ENCODE measurements at regions not wholly inside any gene's neighbourhood (a gene's known extent, or its start where the extent isn't known, plus 50 kb on each side); places are given as distances from the start of the nearest gene placed in this dataset.

- Histone ChIP-seq H3K4me1 (ENCODE audit: insufficient read depth, low read length, poor library complexity, severe bottlenecking) (peaks cover 11% of the 10 kb centered on the region), H3K27ac (ENCODE audit: low read depth, low read length, poor library complexity, severe bottlenecking) (no peak overlapping the region), H3K9me3 (ENCODE audit: low read depth, low read length, poor library complexity, severe bottlenecking) (peaks cover 5% of the 10 kb centered on the region), H3K27me3 (replicated peaks; ENCODE audit: insufficient read depth, low read depth, low read length, poor library complexity) (no peaks in the 10 kb centered on the region), H3K36me3 (ENCODE audit: insufficient read depth, low read length, poor library complexity, severe bottlenecking) (no peaks in the 10 kb centered on the region), H3K4me3 (ENCODE audit: low read depth, low read length, poor library complexity, severe bottlenecking) (no peak overlapping the region)
- CTCF ChIA-PET = no interaction called here
- peak; percentile 63 for DNase-seq (ENCODE audit: low spot score)
- POLR2A ChIA-PET (ENCODE audit: low non-redundant PET) = no interaction called here
- intact Hi-C loops (cut with micrococcal nuclease; ENCODE audit: unreplicated experiment) = no loop called here
- no TSS peak for BruUV-seq (replicated peaks)
- TF ChIP-seq CTCF (conservative IDR thresholded peaks at IDR 0.05; ENCODE audit: low read depth, low read length) (no peak), EZH2 (IDR thresholded peaks at IDR 0.05; ENCODE audit: borderline replicate concordance, low read depth, low read length, poor library complexity, severe bottlenecking) (no peak)
Measured at GRCh38 chr5:104372376-104372775, 809.8 kb upstream of the NUDT12 start.

- no peaks in the 10 kb centered on the region for H3K27me3 ChIP-seq (replicated peaks; ENCODE audit: insufficient read depth, low read depth, low read length, poor library complexity)
- TF ChIP-seq EZH2 (IDR thresholded peaks at IDR 0.05; ENCODE audit: borderline replicate concordance, low read depth, low read length, poor library complexity, severe bottlenecking) (no peak), CTCF (conservative IDR thresholded peaks at IDR 0.05; ENCODE audit: low read depth, low read length) (no peak)
- no TSS peak for BruUV-seq (replicated peaks)
- no peak overlapping the region for H3K27ac ChIP-seq (ENCODE audit: low read depth, low read length, poor library complexity, severe bottlenecking)
- H3K9me3 ChIP-seq (ENCODE audit: low read depth, low read length, poor library complexity, severe bottlenecking) = peaks cover 5% of the 10 kb centered on the region
- peaks cover 11% of the 10 kb centered on the region for H3K4me1 ChIP-seq (ENCODE audit: insufficient read depth, low read length, poor library complexity, severe bottlenecking)
- intact Hi-C loops (cut with micrococcal nuclease; ENCODE audit: unreplicated experiment) = no loop called here
- DNase-seq (ENCODE audit: low spot score) = no peak
- no peak overlapping the region for H3K4me3 ChIP-seq (ENCODE audit: low read depth, low read length, poor library complexity, severe bottlenecking)
- ChIA-PET POLR2A (ENCODE audit: low non-redundant PET) (no interaction called here), CTCF (no interaction called here)
- H3K36me3 ChIP-seq (ENCODE audit: insufficient read depth, low read length, poor library complexity, severe bottlenecking) = no peaks in the 10 kb centered on the region
Measured at GRCh38 chr5:104370523-104370922, 807.9 kb upstream of the NUDT12 start.

- CTCF ChIA-PET = no interaction called here
- intact Hi-C loops (cut with micrococcal nuclease; ENCODE audit: unreplicated experiment) = no loop called here
- BruUV-seq (replicated peaks) = no TSS peak
Measured at GRCh38 chr5:104367978-104368377, 805.4 kb upstream of the NUDT12 start.

More at GRCh38 chr5:104367978-104368377, 805.4 kb upstream of the NUDT12 start:
- DNase-seq (ENCODE audit: low spot score) = no peak
- Histone ChIP-seq H3K27me3 (replicated peaks; ENCODE audit: insufficient read depth, low read depth, low read length, poor library complexity) (no peaks in the 10 kb centered on the region), H3K27ac (ENCODE audit: low read depth, low read length, poor library complexity, severe bottlenecking) (no peak overlapping the region), H3K4me1 (ENCODE audit: insufficient read depth, low read length, poor library complexity, severe bottlenecking) (peaks cover 6% of the 10 kb centered on the region), H3K36me3 (ENCODE audit: insufficient read depth, low read length, poor library complexity, severe bottlenecking) (no peaks in the 10 kb centered on the region), H3K9me3 (ENCODE audit: low read depth, low read length, poor library complexity, severe bottlenecking) (peaks cover 5% of the 10 kb centered on the region), H3K4me3 (ENCODE audit: low read depth, low read length, poor library complexity, severe bottlenecking) (no peak overlapping the region)
- POLR2A ChIA-PET (ENCODE audit: low non-redundant PET) = no interaction called here
- TF ChIP-seq CTCF (conservative IDR thresholded peaks at IDR 0.05; ENCODE audit: low read depth, low read length) = no peak
- no peak for TF ChIP-seq EZH2 (IDR thresholded peaks at IDR 0.05; ENCODE audit: borderline replicate concordance, low read depth, low read length, poor library complexity, severe bottlenecking)

Data from A673 (cell line).